GM18870 (cell line): ENCODE measurements at regions not wholly inside any gene's neighbourhood (a gene's known extent, or its start where the extent isn't known, plus 50 kb on each side); places are given as distances from the start of the nearest gene placed in this dataset.

Experiments
- ATAC-seq: cut with Tn5 transposase; IDR thresholded peaks from one replicate; pipeline ENCODE4 v1.9.1; 2021; ENCODE audit warnings: moderate library complexity; ENCODE audit not compliant: unreplicated experiment

GRCh38 chr15:88321271-88321670, 64.7 kb upstream of the NTRK3 start:
- ATAC-seq = no peak

GRCh38 chr15:88316586-88316985, 60.0 kb upstream of the NTRK3 start:
- ATAC-seq = no peak

DNA sequence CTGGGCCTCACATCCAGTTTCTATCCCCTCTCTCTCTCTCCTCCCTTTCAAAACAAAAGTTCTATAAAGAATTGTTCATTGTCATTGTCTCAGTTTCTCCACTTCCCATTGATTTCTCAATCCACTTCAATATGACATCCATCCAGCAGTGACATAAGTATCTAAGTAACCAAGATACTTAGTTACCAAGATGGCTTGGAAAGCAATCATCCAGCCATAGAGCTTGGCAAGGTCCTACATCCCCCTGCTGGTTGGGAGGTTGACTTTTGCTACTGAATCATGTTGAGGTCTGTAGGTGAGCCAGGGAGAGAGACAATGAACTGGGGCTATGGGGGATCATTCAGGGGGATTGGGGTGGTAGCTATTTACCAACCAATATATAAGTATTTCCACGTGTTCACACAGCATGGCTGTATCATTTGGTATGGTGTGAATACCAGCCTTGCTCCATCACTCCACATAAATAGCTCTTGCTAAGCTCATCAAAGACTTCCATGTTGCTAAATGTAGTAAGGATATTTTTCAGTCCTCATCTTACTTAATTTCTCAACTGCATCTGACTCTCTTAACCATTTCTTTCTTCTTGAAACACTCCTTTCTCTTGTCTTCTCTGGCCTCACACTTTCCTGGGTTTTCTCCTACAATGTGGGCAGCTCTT, 58.8 kb upstream of the NTRK3 start:
- ATAC-seq = no peak

DNA sequence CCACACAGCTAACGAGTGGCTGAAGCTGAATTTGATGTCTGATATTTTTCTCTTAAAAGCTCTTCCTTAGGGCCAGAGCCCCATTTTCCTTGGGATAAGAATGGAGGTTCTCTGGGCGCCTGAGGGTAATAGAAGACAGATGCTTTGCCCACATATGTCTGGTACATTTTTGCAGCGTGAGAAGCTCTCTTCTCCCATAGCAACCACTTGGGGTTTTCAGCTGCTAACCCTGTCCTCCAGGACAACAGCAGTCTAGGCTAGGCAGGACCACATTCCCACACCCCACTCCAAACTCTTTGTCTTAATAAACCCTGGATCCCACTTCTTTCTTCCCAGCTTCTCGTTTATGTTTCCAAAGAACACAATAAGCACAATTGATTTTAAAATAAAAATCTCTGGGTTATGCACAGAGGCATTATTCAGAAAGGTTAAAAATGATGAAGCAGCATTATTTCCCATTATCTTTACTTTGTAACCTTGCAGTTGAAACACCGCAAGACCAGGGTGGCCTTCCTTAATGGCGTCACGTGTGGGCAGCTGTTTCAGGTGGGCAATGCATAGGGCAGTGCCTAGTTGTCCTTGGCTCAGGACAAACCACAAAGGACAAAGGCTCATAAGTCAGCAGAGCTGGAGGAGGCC, 56.5 kb upstream of the NTRK3 start:
- ATAC-seq = no peak

DNA sequence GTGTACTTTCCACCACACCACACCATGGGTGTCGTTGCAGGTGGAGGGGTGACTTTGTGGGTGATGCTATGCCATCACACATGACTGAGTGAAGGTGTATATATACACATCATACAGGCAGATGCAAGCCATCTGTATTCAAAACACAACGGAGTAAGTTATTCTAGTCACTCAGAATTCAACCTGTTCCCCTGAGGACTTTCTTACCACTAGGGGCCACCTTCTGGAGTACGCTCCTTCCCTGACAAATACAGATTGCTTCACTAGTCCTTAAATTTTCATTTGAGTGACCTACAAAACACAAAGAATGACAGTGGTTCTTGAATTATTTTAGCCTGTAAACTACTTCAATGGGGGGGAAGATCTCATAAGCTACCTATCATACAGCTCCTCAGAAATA, 52.8 kb upstream of the NTRK3 start:
- ATAC-seq = no peak

GRCh38 chr15:88307344-88307743, 50.8 kb upstream of the NTRK3 start:
- no peak for ATAC-seq
